HG02943 (cell line): ENCODE measurements at regions not wholly inside any gene's neighbourhood (a gene's known extent, or its start where the extent isn't known, plus 50 kb on each side); places are given as distances from the start of the nearest gene placed in this dataset.

ENCODE experiments used
- ATAC-seq: cut with Tn5 transposase; IDR thresholded peaks from one replicate; pipeline ENCODE4 v1.9.1; 2021; ENCODE audit warnings: mild to moderate bottlenecking, low read depth, moderate library complexity; ENCODE audit not compliant: unreplicated experiment

DNA sequence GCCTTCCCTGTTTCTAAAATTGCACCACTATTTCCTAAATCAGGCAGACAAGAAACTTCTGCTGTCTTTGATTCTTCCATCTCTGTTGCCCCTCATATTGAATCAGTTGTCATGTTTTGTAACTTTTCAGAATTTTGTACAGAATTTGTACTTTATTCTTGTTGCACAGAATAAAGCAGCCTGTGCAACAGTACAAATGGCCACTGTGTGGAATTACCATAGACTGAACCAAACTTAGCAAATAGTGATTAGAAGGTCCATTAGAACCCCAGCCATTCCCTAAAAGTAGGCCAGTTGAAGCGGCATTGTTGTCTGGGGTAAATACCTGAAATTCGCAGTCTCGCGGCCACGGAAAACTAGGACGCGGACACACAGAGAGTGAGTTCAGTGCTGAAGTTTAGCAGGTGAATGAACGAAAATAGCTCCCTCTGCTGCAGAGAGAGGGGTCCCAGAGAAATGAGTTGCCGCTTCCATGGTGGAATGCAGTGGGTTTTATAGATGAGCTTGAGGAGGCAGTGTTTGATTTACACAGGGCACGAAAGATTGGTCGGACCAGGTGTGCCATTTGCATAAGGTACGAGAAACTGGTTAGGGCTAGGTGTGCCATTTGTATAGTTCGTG is 71.8 kb downstream of the C4orf33 start:
- ATAC-seq = no peak

GRCh38 chr4:129172181-129172580 is 76.2 kb downstream of the C4orf33 start:
- no peak for ATAC-seq

DNA sequence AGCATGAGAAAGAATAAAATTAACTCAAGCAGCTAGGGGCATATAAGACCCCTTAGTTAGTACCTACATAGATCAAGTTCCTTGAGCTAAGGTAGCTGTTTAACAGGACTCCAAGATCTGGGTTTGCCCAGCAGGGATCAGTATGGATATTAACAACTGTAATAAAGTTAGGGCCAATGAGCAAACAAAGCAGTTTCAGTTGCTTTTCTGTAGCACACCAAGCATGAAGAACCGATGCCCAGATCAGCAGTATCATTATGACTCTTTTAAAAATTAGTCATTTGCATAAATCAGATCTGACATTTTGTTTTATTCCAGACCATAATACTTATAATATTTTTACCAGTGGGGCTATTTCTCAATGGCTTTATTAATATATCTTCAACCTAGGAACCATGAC is 80.9 kb downstream of the C4orf33 start:
- ATAC-seq = no peak

DNA sequence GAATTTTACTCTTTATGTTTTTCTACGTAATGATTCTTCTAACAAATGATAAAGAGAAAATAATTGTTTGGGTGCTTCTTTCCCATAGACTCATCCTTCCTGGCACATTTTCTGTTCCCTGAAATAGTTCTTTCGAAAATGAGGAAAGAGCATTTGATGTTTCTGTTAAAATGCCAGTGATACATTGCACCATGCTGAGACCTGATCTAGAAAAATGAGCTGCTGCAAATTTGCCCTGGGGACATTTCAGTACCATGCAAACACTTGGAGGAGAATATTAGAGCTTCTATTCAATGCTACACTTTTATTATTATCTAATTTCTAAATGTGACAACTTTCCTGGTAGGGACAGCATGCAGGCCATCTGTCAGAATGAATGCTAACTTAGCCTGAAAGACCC is 83.3 kb downstream of the C4orf33 start:
- ATAC-seq = no peak

- no peak for ATAC-seq
Measured at GRCh38 chr4:129189630-129190029, 93.7 kb downstream of the C4orf33 start.

GRCh38 chr4:129193357-129194100 is 97.6 kb downstream of the C4orf33 start:
- ATAC-seq = no peak

DNA sequence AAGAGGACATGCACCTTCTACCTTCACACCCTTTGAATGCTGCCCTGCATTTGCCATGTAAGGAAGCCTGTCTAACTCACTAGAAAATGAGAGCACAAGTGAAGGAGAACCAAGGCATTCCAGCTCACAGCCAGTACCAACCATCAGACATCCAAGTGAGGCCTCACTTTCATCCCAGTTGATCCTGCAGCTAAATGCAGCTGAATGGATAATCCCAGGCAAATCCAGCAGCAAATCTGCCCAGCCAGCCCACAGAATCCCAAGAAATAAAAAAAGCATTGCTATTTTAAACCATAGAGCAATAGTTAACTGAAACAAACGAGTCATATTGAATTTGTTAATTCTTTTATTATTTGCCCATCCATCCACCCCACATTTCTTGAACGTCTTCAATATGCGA is 112.5 kb downstream of the C4orf33 start:
- no peak for ATAC-seq

DNA sequence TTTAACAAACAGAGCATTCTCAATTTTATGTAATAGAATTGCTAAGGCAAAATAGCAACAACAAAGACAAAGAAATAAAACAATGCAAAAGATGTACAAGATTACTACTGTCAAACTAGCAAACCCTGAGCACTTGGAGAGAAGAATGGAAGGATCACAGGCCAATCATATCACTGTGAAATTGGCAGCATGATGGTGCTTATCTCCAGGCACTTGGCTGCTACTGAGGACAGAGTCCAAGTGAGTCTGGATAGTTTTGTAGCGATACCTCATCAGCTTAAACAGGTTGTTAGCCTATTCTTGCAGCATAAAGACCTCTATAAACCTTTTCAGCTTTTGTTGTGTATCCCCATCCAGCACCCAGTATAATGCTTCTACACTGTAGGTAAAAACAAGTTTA is 117.7 kb downstream of the C4orf33 start:
- ATAC-seq = no peak

- no peak for ATAC-seq
Measured at GRCh38 chr4:129218360-129218759, 122.4 kb downstream of the C4orf33 start.

DNA sequence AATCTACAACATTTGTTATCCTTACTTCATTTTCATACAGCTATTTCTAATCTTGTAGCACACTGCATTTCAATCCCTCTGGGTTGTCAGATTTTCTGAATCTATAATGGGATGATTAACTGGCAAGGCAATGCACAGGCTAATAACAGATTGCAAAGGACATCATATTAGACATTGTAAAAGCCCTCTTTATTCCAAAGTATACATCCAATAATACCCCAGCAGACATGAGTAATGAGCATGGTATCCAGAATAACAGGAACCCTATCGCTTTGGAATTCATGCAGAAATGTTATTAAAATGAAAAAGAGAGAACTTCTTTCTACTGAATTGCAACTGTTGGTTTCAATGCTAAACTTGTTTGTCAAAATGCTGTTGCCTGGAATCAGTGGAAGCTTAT is 122.9 kb downstream of the C4orf33 start:
- no peak for ATAC-seq

DNA sequence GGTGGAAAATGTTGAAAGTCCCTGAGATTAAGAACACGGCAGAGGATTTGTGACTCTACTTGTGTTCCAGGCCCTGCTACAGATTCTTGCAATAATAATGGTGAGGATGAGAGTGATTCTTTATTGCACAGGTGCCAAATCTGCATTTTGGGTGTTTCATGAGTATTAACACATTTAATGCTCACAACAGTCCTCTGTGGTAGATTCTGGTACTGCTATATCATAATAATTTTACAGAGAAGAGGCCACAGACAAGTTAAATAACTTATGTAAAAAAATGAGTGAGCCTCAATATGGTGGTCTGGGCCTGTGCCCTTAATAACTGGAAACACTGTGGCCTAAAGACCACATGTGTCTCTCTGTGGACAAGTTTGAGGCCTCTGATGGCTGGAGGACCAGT is 124.3 kb downstream of the C4orf33 start:
- no peak for ATAC-seq

DNA sequence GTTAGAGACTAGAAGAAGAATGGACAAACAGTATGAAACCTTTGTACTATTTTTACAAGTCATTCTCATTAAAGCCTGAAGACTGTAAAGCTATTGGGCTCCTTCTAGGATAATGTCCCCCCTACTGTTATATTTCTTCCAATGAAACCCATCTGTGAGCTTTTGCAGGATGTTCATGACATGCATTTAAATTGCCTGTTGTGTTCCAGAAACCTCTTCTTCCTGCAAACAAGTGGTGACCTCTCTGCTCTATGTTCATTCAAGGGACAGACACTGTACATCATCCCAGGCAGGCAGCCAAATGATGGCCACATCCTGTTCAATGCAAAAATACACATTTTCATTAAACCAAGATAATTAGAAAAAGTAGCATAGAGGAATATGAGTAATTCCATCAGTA is 128.0 kb downstream of the C4orf33 start:
- ATAC-seq = no peak

GRCh38 chr4:129230846-129231245 is 134.9 kb downstream of the C4orf33 start:
- ATAC-seq = no peak

DNA sequence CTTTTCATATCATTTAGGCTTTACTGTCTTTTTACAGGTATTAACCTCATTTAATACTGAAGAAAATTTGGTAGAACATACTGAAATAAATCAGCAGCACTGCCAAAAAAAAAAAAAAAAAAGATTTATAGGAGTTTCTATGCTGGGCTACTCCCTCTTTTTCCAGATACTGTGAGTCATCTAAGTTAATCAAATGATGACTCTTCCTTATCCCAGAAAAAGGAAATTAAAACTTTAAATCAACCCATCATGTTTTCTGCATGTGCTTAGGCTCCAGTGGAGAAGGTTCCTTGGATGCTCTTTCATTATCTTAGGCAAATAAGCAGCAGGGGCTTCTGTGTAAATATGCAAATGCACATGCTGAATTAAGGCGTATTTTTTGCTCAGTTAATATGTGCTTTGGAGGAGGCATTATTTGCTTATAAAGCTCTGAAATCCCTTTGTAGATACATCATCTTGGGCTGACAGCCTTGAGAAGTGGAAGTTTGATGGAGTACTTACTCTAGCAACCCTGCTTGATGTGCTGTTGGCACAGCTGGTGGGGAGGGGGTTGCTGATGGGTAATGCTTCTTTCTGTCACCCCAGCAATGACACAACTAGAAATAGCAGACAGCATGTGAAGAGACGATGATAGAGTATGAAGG is 136.1 kb downstream of the C4orf33 start:
- ATAC-seq = no peak

DNA sequence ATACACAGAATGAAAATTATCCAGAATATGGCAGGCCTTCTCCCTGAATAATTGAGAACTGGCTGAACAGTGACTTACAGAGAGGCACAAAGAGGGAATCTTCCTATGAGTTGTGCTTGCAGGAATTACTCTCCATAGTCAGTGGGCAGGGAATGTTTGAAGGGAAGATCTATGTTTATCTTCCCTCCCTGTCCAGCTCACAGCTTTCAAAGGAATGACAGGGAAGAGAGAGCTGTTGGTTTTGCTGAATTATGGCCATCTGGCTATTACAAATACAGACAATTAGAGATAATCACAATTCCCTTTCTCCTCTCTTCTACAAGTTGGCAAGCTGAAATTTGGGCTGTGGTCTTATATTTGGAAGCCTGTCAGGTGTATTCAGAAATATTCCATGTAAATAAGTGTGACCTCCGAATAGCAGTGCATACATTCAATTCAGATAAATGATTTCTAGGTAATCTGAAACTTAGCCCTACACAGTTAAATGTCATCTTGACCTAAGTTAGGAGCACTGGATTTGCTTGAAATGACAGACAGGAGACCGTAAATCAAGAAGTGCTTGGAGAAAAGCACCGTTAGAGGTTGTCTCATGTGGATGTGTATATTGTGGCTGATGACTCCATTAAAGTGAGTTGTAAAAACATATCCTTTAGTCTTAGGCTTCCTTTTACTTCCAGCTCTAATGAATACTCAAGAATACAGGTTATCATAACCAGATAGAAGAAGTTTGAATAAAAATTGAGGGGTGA is 136.8 kb downstream of the C4orf33 start:
- ATAC-seq = no peak

DNA sequence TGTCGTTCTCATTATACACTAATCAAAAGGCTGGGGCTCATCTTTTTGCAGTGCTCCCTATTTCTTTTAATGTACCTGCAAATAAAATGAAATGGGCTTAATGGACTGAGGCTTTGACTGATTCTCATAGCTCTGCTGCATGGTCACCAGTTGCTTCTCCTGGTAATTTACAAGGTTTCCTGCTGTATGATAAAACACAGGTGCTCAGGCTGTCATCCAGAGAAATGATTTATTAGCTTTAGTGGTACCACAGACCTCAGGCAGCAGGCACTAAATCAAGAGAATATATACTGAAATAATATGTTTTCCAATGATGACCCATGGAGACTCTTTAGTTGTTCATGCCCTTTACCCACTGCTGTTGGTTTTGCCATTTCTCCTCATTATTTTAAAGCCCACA is 137.7 kb downstream of the C4orf33 start:
- ATAC-seq = no peak

GRCh38 chr4:129236351-129236750 is 140.4 kb downstream of the C4orf33 start:
- no peak for ATAC-seq

DNA sequence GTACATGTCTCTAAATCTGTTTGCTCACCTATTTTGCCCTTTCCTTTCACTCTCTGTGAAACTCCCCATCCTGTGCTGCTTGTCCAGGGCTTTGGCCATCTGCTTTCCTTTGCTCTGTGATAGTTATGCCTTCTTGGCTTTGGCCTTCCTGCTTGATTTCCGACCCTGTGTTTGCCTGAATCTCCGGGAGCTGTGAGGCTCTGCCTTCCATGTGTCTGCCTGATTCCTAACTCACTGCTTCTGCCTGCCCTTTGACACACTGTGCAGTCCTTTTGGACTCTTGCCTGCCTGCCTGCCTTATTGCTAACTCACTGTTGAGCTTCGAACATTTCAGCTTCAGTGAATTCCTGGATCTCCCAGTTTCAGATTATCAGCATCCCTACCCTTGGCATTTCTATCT is 143.1 kb downstream of the C4orf33 start:
- ATAC-seq = no peak

- ATAC-seq = no peak
Measured at GRCh38 chr4:129240816-129241215, 144.9 kb downstream of the C4orf33 start.

DNA sequence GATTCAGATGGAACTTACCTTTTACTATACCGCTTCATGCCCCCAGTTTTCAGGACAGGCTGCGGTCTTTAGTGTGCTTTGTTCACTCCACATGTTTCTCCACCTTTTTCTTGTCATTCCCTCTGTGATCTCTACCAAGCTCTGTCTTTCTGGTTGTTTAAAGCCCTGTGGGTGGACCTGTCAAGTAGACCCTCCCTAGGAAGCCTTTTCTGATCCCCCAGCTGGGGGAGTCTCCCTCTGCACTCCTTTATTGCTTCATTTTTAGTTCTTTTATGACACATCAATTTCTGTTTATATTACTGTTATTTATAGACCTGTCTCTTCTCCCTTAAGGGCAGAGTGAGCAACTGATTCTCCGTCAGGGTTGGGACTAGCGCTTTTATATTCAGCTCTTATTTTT is 150.2 kb downstream of the C4orf33 start:
- ATAC-seq = no peak

GRCh38 chr4:129246910-129247461 is 151.0 kb downstream of the C4orf33 start:
- ATAC-seq = no peak
